ELF-1 (cell line): ENCODE measurements at regions not wholly inside any gene's neighbourhood (a gene's known extent, or its start where the extent isn't known, plus 50 kb on each side); places are given as distances from the start of the nearest gene placed in this dataset.
"Not testable (repeated sequence)": the region's sequence is repeated elsewhere in the genome, so short reads cannot be mapped to it uniquely, and the experiment has no call there.

ENCODE experiments used
- DNase-seq: peaks from one replicate; pipeline ENCODE4 v3.0.0-alpha.2; 2016; ENCODE audit warnings: low read depth, low spot score

DNA sequence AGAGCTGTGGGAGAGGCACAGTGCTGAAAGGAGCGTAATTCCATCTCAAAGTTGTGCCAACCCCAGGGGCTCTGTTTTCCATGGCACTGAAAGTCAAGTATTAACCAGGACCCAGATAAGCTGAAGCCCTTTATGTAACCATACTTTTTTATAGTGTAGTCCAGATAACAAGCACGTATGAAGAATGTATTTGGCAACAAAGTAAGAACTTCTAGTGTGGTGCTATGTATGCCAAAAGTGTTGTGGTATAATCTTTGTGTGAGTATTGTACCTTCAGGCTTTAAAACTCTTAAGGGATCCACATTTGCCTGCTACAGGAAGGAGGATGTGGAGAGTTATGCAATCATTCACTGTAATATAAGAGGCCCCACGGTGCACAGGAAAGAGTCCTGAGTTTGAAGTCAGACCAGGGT is 129.4 kb downstream of the IBTK start:
- no peak for DNase-seq

- DNase-seq: no peak
These were observed 132.8 kb downstream of the IBTK start for GRCh38 chr6:82114748-82115147.

- no peak for DNase-seq
These were observed 134.3 kb downstream of the IBTK start for GRCh38 chr6:82113231-82113630.

- DNase-seq: no peak
These were observed 135.7 kb downstream of the IBTK start for GRCh38 chr6:82111818-82112217.

GRCh38 chr6:82111114-82111513 is 136.4 kb downstream of the IBTK start:
- no peak for DNase-seq

- DNase-seq: not testable (repeated sequence)
These were observed 144.4 kb downstream of the IBTK start for GRCh38 chr6:82103171-82103570.

DNA sequence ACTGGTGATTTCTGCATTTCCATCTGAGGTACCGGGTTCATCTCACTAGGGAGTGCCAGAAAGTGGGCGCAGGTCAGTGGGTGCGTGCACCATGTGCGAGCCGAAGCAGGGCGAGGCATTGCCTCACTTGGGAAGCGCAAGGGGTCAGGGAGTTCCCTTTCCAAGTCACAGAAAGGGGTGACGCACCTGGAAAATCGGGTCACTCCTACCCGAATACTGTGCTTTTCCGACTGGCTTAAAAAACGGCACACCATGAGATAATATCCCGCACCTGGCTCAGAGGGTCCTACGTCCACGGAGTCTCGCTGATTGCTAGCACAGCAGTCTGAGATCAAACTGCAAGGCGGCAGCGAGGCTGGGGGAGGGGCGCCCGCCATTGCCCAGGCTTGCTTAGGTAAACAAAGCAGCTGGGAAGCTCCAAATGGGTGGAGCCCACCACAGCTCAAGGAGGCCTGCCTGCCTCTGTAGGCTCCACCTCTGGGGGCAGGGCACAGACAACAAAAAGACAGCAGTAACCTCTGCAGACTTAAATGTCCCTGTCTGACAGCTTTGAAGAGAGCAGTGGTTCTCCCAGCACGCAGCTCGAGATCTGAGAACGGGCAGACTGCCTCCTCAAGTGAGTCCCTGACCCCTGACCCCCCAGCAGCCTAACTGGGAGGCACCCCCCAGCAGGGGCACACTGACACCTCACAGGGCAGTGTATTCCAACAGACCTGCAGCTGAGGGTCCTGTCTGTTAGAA is 146.0 kb downstream of the IBTK start:
- peak; percentile 60 for DNase-seq

DNA sequence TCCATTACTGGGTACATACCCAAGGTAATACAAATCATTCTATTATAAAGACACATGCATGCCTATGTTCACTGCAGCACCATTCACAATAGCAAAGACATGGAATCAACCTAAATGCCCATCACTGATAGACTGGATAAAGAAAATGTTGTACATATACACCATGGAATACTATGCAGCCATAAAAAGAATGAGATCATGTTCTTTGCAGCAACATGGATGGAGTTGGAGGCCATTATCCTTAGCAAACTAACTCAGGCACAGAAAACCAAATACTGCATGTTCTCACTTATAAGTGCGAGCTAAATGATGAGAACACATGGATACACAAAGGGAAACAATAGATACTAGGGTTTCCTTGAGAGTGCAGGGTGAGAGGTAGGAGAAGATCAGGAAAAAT is 146.8 kb downstream of the IBTK start:
- DNase-seq: not testable (repeated sequence)

DNA sequence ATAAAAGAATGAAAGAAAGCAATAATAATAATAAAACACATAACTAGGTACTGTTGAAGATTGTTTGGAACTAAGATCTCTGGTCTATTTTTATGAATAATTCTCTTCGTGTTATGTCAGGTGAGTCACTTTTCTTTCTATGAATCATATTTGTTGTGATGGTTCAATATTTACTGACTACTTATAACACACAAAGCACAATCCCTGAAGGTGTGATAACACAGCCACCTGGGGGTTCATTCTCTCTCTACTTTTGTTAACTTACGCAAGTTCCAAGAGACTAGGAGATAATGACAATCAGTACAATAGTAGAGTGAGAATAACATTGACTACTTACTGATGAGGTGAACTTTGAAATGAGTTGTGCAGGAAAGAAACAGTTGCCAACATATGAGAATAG is 149.9 kb downstream of the IBTK start:
- DNase-seq: no peak

DNA sequence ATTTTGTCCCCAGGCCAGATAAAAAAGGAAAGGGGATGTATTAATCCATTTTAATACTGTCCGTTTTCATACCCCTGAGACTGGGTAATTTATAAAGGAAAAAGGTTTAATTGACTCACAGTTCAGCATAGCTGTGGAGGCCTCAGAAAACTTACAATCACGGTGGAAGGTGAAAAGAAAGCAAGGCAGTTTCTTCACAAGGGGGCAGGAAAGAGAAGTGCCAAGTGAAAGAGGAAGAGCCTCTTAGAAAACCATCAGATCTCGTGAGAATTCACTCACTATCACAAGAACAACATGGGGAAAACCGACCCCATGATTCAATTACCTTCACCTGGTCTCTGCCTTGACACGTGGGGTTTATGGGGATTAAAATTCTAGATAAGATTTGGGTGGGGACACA is 152.5 kb downstream of the IBTK start:
- DNase-seq: no peak

DNA sequence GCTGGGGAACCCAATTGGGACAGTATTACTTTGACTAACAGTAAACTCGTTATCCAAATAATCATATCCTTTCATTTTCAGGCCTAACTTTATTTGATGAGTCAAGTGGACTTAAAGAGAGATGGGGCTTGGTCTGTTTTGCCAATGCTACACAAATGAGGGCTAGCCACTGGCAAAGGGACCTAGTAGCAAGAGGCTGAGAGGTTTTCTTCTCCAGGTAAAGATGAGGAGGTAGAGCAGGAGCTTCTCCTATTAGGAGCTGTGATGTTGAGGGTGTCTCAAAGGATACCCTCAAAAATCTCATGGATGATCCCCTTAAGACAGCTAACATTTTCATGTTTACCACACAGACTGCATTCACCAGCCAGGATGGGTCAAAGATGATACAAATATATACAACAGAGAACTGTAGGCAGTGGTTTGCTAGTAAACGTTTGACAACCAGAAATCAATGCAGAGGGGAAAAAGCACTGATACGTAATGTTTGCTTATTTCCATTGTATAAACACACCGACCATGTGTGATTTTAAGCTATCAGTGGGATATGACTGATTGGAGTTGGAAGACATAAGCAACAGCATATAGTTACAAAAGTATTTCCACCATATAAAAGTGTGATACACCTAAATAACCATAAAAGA is 153.3 kb downstream of the IBTK start:
- DNase-seq: no peak

DNA sequence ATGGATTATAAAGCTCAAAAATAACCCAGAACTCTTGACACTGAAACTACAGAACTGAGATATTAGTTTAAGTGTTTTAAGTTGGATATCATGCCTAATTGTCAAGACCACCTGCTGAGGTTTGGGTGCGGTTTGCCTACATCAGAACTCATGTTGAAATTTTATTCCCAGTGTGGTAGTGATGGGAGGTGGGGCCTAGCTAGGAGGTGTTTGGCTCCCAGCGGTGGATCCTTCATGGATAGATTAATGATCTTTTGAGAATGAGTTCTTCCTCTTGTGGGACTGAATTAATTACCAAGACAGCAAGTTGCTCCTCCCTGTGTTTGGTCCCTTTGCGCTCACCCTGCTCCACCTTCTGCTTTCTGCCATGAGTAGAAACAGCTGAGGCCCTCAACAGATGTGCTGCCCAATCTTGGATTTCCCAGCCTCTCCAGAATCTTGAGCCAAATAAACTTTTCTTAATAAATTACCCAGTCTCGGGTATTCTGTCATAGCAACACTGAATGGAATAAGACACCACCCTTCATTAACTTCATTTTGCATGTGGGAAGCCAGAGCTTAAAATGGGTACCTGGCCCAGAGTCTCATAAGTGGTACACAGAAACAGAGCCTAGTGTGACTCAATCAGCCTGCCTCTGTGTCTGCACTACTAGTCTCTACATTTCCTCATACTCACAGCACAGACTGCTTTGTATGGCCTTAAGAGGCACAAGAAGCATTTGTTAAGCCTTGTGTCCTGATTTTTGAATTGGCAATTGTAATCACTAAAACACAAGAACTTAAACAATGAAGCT is 158.4 kb downstream of the IBTK start:
- DNase-seq: no peak

- no peak for DNase-seq
These were observed 160.6 kb downstream of the IBTK start for GRCh38 chr6:82086944-82087343.

DNA sequence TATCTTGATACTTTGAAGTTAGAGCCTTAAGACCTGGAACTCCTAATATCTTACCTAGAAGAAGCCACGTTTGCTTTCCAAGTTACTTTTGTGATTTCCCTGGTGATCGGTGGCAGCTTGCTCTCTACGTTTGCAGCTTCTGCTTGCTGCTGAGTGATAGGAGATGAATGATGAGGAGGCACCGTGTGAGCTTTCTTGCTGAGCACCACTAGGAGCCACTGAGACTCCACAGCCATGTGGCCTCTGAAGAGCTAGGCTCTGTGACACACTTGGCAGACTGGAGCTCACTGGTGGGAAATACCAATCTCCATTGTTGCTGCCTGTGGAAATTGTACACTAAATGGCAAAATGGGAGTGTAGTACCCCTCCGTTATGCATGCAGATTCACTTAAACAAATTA is 161.8 kb downstream of the IBTK start:
- DNase-seq: peak; percentile 5

- DNase-seq: no peak
These were observed 163.1 kb downstream of the IBTK start for GRCh38 chr6:82084324-82084920.

DNA sequence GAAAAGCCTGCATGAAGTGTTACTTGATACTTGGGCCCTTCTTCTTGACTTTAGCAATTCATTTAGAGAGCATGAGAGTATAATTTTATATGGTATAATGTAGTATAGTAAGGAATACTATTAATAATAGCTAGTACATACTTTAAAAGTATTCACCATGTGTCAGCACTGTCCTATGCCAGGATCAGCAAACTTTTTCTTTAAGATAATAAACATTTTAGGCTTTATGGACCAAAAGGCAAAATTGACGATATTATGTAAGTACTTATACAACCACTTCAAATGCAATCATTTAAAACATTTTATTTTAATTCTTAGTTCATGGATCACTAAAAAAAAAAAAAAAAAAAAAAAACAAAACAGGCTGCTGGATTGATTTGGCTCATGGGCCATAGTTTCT is 163.9 kb downstream of the IBTK start:
- DNase-seq: no peak

DNA sequence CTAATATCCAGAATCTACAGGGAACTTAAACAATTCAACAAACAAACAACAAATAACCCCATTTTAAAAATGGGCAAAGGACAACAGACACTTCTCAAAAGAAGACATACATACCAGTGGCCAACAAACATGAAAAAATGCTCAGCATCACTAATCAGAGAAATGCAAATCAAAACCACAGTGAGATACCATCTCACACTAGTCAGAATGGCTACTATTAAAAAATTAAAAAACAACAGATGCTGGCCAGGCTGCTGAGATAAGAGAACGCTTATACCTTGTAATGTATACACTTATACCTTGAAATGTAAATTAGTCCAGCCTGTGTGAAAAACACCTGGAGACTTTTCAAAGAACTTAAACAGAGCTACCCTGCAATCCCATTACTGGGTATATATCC is 166.8 kb downstream of the IBTK start:
- DNase-seq: no peak

GRCh38 chr6:82078286-82078908 is 169.1 kb downstream of the IBTK start:
- DNase-seq: no peak

DNA sequence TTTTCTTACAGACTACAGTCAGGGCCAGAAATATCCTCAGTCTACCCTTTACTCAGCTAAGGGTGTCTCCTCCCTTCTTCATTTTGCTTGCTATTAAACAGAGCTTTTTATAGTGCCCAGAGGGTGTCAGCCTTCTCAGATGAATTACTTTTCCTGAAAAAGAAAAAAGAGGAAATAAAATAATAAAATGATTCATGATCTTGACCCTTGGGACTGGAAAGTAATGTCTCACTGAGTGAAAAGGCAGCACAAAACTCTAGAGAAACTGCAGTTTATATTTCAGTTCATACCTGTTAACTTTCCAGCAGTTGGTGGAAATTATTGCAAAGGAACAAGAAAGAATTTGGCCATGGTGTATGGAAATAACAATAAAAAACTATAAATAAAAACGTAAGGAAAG is 170.6 kb downstream of the IBTK start:
- DNase-seq: no peak

DNA sequence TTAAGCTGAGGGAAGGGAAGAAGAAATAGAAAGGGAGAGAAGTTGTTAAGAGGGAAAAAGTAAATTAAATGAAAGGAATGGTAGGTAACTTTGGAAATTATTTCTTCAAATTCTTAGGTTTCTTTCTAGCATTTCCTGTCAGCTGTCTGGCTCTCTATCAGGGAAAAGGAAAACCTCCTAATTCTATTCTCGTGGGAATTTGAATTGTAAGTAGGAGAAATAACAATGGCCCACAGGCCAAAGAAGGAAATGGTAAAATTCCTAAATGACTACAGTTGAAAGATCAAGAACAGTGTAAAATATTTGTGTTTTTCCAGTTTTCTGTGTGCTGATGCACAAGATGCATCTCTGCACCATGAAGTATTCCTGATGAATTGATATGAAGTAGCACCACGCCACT is 173.0 kb downstream of the IBTK start:
- DNase-seq: no peak

DNA sequence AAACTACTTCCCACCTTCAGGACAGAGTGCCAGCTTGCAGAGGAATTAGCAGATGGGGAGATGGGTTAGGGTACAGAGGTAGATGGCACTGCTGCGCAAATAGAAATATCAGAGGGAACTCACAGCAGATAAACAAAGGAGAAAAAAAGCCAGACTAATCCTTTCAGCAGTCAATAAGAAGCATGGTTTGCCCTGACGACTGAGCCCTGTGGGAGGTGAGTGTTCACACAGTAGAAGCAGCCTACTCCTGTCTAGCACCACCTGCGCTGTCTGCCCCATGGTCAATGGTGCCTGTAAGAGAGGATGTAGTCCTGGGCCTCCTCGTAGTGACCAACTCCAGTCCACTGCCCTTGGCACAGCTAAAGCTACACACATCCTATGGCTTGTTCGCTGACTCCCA is 174.1 kb downstream of the IBTK start:
- DNase-seq: no peak

DNA sequence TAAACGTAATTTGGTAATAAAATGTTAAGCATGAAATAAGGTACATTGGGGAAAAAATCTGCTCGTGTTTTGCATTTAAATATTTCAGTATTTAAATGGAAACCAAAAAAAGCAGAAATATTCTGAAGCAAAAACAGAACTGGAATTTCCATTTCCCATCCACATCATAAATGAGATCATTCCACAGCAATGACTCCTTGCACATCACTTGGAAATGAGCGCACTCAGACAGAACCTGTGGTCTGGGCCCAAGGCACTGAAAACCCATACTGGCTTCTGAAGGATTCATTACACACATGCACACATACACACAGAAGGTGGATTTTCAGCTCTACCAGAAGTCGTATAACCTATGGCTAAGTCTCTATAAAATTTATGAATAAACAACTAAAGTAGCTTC is 174.8 kb downstream of the IBTK start:
- DNase-seq: no peak
